ENCODE measurements at regions not wholly inside any gene's neighbourhood (a gene's known extent, or its start where the extent isn't known, plus 50 kb on each side); places are given as distances from the start of the nearest gene placed in this dataset.

- H3K9me3 ChIP-seq (ENCODE audit: control insufficient read depth in 4 of 4, low read length in 3 of 4) = peaks cover 0 to 19% (median 2%) of the 10 kb centered on the region in 4 donors
- 85% methylated on average over 9 of the region's 9 CpGs for WGBS
- H3K9ac ChIP-seq (ENCODE audit: low read depth in 1 of 2, low read length in 2 of 2) = no peak overlapping the region
- DNase-seq (ENCODE audit: low spot score) = no peak
- H3K27ac ChIP-seq (ENCODE audit: low read depth in 1 of 2, low read length in 2 of 2) = no peak overlapping the region
- H3K36me3 ChIP-seq (ENCODE audit: control insufficient read depth in 4 of 4, insufficient read depth in 3 of 4, low read depth in 1 of 4, low read length in 3 of 4) = no peaks in the 10 kb centered on the region
- TF ChIP-seq, protein P1, sequence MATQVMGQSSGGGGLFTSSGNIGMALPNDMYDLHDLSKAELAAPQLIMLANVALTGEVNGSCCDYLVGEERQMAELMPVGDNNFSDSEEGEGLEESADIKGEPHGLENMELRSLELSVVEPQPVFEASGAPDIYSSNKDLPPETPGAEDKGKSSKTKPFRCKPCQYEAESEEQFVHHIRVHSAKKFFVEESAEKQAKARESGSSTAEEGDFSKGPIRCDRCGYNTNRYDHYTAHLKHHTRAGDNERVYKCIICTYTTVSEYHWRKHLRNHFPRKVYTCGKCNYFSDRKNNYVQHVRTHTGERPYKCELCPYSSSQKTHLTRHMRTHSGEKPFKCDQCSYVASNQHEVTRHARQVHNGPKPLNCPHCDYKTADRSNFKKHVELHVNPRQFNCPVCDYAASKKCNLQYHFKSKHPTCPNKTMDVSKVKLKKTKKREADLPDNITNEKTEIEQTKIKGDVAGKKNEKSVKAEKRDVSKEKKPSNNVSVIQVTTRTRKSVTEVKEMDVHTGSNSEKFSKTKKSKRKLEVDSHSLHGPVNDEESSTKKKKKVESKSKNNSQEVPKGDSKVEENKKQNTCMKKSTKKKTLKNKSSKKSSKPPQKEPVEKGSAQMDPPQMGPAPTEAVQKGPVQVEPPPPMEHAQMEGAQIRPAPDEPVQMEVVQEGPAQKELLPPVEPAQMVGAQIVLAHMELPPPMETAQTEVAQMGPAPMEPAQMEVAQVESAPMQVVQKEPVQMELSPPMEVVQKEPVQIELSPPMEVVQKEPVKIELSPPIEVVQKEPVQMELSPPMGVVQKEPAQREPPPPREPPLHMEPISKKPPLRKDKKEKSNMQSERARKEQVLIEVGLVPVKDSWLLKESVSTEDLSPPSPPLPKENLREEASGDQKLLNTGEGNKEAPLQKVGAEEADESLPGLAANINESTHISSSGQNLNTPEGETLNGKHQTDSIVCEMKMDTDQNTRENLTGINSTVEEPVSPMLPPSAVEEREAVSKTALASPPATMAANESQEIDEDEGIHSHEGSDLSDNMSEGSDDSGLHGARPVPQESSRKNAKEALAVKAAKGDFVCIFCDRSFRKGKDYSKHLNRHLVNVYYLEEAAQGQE (IDR thresholded peaks at IDR 0.05) = no peak
- TF ChIP-seq TAF1 (conservative IDR thresholded peaks at IDR 0.05) (no peak), MAX (IDR thresholded peaks at IDR 0.05) (no peak), RXRA (IDR thresholded peaks at IDR 0.05) (no peak), JUND (IDR thresholded peaks at IDR 0.05) (no peak), EGR1 (IDR thresholded peaks at IDR 0.05; ENCODE audit: low read depth in 2 of 2) (no peak), GABPA (IDR thresholded peaks at IDR 0.05 in 1 of 2, conservative IDR thresholded peaks at IDR 0.05 in 1 of 2) (no peak), HNF4A (conservative IDR thresholded peaks at IDR 0.05) (no peak), SP1 (IDR thresholded peaks at IDR 0.05) (no peak), FOXA1 (IDR thresholded peaks at IDR 0.05) (no peak), FOXA2 (IDR thresholded peaks at IDR 0.05) (no peak), ZBTB33 (IDR thresholded peaks at IDR 0.05) (no peak), RAD21 (IDR thresholded peaks at IDR 0.05) (no peak)
- TF ChIP-seq, protein P2, sequence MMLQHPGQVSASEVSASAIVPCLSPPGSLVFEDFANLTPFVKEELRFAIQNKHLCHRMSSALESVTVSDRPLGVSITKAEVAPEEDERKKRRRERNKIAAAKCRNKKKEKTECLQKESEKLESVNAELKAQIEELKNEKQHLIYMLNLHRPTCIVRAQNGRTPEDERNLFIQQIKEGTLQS (IDR thresholded peaks at IDR 0.05) = no peak
- TF ChIP-seq, protein P3, sequence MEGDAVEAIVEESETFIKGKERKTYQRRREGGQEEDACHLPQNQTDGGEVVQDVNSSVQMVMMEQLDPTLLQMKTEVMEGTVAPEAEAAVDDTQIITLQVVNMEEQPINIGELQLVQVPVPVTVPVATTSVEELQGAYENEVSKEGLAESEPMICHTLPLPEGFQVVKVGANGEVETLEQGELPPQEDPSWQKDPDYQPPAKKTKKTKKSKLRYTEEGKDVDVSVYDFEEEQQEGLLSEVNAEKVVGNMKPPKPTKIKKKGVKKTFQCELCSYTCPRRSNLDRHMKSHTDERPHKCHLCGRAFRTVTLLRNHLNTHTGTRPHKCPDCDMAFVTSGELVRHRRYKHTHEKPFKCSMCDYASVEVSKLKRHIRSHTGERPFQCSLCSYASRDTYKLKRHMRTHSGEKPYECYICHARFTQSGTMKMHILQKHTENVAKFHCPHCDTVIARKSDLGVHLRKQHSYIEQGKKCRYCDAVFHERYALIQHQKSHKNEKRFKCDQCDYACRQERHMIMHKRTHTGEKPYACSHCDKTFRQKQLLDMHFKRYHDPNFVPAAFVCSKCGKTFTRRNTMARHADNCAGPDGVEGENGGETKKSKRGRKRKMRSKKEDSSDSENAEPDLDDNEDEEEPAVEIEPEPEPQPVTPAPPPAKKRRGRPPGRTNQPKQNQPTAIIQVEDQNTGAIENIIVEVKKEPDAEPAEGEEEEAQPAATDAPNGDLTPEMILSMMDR (IDR thresholded peaks at IDR 0.05; ENCODE audit: low read depth, low read length, missing input control) = no peak
- no peak overlapping the region for H3K4me3 ChIP-seq (ENCODE audit: low read depth in 1 of 3, low read length in 3 of 3)
- H3K27me3 ChIP-seq (ENCODE audit: control insufficient read depth in 4 of 4, insufficient read depth in 4 of 4, low read length in 3 of 4) = no peaks in the 10 kb centered on the region
- no peaks in the 10 kb centered on the region for H3K4me1 ChIP-seq (ENCODE audit: control insufficient read depth in 4 of 4, insufficient read depth in 4 of 4, low read length in 3 of 4)
Measured at GRCh38 chrX:43328358-43328946, 327.6 kb upstream of the MAOA start.

GRCh38 chrX:43333543-43333942 is 322.6 kb upstream of the MAOA start:
- 72% methylated on average over 1 of the region's 1 CpG for WGBS
- TF ChIP-seq, protein P1 (IDR thresholded peaks at IDR 0.05) = no peak
- TF ChIP-seq RAD21 (IDR thresholded peaks at IDR 0.05) = peak; percentile 54 to 68
- no peaks in the 10 kb centered on the region for H3K27me3 ChIP-seq (ENCODE audit: control insufficient read depth in 4 of 4, insufficient read depth in 4 of 4, low read length in 3 of 4)

More at GRCh38 chrX:43333543-43333942, 322.6 kb upstream of the MAOA start:
- Histone ChIP-seq H3K27ac (ENCODE audit: low read depth in 1 of 2, low read length in 2 of 2) (no peak overlapping the region), H3K9me3 (ENCODE audit: control insufficient read depth in 4 of 4, low read length in 3 of 4) (peaks cover 0 to 5% (median 1%) of the 10 kb centered on the region in 4 donors), H3K9ac (ENCODE audit: low read depth in 1 of 2, low read length in 2 of 2) (no peak overlapping the region), H3K36me3 (ENCODE audit: control insufficient read depth in 4 of 4, insufficient read depth in 3 of 4, low read depth in 1 of 4, low read length in 3 of 4) (no peaks in the 10 kb centered on the region), H3K4me1 (ENCODE audit: control insufficient read depth in 4 of 4, insufficient read depth in 4 of 4, low read length in 3 of 4) (no peaks in the 10 kb centered on the region), H3K4me3 (ENCODE audit: low read depth in 1 of 3, low read length in 3 of 3) (no peak overlapping the region)
- DNase-seq (ENCODE audit: low spot score) = no peak

All from liver (tissue), 8 donors.